ENCODE measurements at regions not wholly inside any gene's neighbourhood (a gene's known extent, or its start where the extent isn't known, plus 50 kb on each side); places are given as distances from the start of the nearest gene placed in this dataset.

- H3K36me3 ChIP-seq (replicated peaks in 1 of 2; ENCODE audit: control insufficient read depth in 2 of 2, insufficient read depth in 2 of 2, low read length in 2 of 2) = no peaks in the 10 kb centered on the region
- no peak overlapping the region for H3K4me2 ChIP-seq (ENCODE audit: insufficient read depth, low read length, poor library complexity, severe bottlenecking)
- no peak overlapping the region for H2AFZ ChIP-seq (ENCODE audit: low read length)
- no peak overlapping the region for H2BK12ac ChIP-seq (ENCODE audit: low read length)
- H2BK5ac ChIP-seq (ENCODE audit: low read length) = no peak overlapping the region
- no peak overlapping the region for H3K23ac ChIP-seq (ENCODE audit: low read depth, low read length, poor library complexity)
- H3K18ac ChIP-seq (ENCODE audit: low read length) = no peak overlapping the region
- H4K8ac ChIP-seq (ENCODE audit: low read depth, low read length) = no peak overlapping the region
- no peak for DNase-seq (ENCODE audit: low spot score)
- no peak overlapping the region for H3K4ac ChIP-seq (ENCODE audit: low read length)
- no peak overlapping the region for H2AK5ac ChIP-seq (ENCODE audit: low read depth, low read length)
- H3K9me3 ChIP-seq (replicated peaks in 1 of 2; ENCODE audit: control insufficient read depth in 2 of 2, insufficient read depth in 1 of 2, low read depth in 1 of 2, low read length in 2 of 2) = no peaks in the 10 kb centered on the region
- WGBS, 2 donors (ENCODE audit: extremely low coverage in 2 of 2, insufficient read length in 2 of 2, insufficient replicate concordance in 1 of 2) = no CpG with 5 or more reads among the region's 2 CpGs
- H3K27ac ChIP-seq (replicated peaks; ENCODE audit: low read length) = no peak overlapping the region
- H3K4me1 ChIP-seq (ENCODE audit: control insufficient read depth in 2 of 2, insufficient read depth in 1 of 2, low read depth in 1 of 2, low read length in 2 of 2) = no peaks in the 10 kb centered on the region
- no peak overlapping the region for H3K4me3 ChIP-seq (ENCODE audit: low read length in 2 of 2)
- H2BK120ac ChIP-seq (ENCODE audit: low read depth, low read length) = no peak overlapping the region
- no peak overlapping the region for H2BK15ac ChIP-seq (ENCODE audit: low read length)
- no peak overlapping the region for H3K9ac ChIP-seq (ENCODE audit: low read depth, low read length, poor library complexity)
- no peaks in the 10 kb centered on the region for H3K79me1 ChIP-seq (ENCODE audit: low read depth, low read length)
- no peak overlapping the region for H3K14ac ChIP-seq (ENCODE audit: low read length)
- H3K27me3 ChIP-seq (ENCODE audit: control insufficient read depth in 3 of 3, insufficient read depth in 3 of 3, low read depth in 1 of 3, low read length in 3 of 3) = no peaks in the 10 kb centered on the region
- no peak overlapping the region for H4K91ac ChIP-seq (ENCODE audit: low read depth, low read length, poor library complexity)
These were observed 548.0 kb upstream of the LUZP2 start for GRCh38 chr11:23948851-23949250.

- no peaks in the 10 kb centered on the region for H3K9me3 ChIP-seq (replicated peaks in 1 of 2; ENCODE audit: control insufficient read depth in 2 of 2, insufficient read depth in 1 of 2, low read depth in 1 of 2, low read length in 2 of 2)
- no peak overlapping the region for H2BK12ac ChIP-seq (ENCODE audit: low read length)
- H2BK120ac ChIP-seq (ENCODE audit: low read depth, low read length) = no peak overlapping the region
- no peak overlapping the region for H3K27ac ChIP-seq (replicated peaks; ENCODE audit: low read length)
- no peak overlapping the region for H3K9ac ChIP-seq (ENCODE audit: low read depth, low read length, poor library complexity)
- H3K4me1 ChIP-seq (ENCODE audit: control insufficient read depth in 2 of 2, insufficient read depth in 1 of 2, low read depth in 1 of 2, low read length in 2 of 2) = no peaks in the 10 kb centered on the region
- no peaks in the 10 kb centered on the region for H3K27me3 ChIP-seq (ENCODE audit: control insufficient read depth in 3 of 3, insufficient read depth in 3 of 3, low read depth in 1 of 3, low read length in 3 of 3)
- no peak overlapping the region for H2AK5ac ChIP-seq (ENCODE audit: low read depth, low read length)
- H2BK15ac ChIP-seq (ENCODE audit: low read length) = no peak overlapping the region
- H3K18ac ChIP-seq (ENCODE audit: low read length) = no peak overlapping the region
- H3K36me3 ChIP-seq (replicated peaks in 1 of 2; ENCODE audit: control insufficient read depth in 2 of 2, insufficient read depth in 2 of 2, low read length in 2 of 2) = no peaks in the 10 kb centered on the region
- DNase-seq (ENCODE audit: low spot score) = no peak
- no peaks in the 10 kb centered on the region for H3K79me1 ChIP-seq (ENCODE audit: low read depth, low read length)
- no peak overlapping the region for H3K23ac ChIP-seq (ENCODE audit: low read depth, low read length, poor library complexity)
- no CpG with 5 or more reads among the region's 2 CpGs for WGBS, 2 donors (ENCODE audit: extremely low coverage in 2 of 2, insufficient read length in 2 of 2, insufficient replicate concordance in 1 of 2)
- H4K91ac ChIP-seq (ENCODE audit: low read depth, low read length, poor library complexity) = no peak overlapping the region
- no peak overlapping the region for H2BK5ac ChIP-seq (ENCODE audit: low read length)
- H3K4me2 ChIP-seq (ENCODE audit: insufficient read depth, low read length, poor library complexity, severe bottlenecking) = no peak overlapping the region
- no peak overlapping the region for H2AFZ ChIP-seq (ENCODE audit: low read length)
- no peak overlapping the region for H3K4me3 ChIP-seq (ENCODE audit: low read length in 2 of 2)
- no peak overlapping the region for H3K4ac ChIP-seq (ENCODE audit: low read length)
- no peak overlapping the region for H4K8ac ChIP-seq (ENCODE audit: low read depth, low read length)
- H3K14ac ChIP-seq (ENCODE audit: low read length) = no peak overlapping the region
These were observed 542.7 kb upstream of the LUZP2 start for GRCh38 chr11:23953951-23954710.

- no peaks in the 10 kb centered on the region for H3K27me3 ChIP-seq (ENCODE audit: control insufficient read depth in 3 of 3, insufficient read depth in 3 of 3, low read depth in 1 of 3, low read length in 3 of 3)
- no peak overlapping the region for H3K14ac ChIP-seq (ENCODE audit: low read length)
- no peak overlapping the region for H3K4ac ChIP-seq (ENCODE audit: low read length)
These were observed 542.1 kb upstream of the LUZP2 start for GRCh38 chr11:23954730-23955129.

DNA sequence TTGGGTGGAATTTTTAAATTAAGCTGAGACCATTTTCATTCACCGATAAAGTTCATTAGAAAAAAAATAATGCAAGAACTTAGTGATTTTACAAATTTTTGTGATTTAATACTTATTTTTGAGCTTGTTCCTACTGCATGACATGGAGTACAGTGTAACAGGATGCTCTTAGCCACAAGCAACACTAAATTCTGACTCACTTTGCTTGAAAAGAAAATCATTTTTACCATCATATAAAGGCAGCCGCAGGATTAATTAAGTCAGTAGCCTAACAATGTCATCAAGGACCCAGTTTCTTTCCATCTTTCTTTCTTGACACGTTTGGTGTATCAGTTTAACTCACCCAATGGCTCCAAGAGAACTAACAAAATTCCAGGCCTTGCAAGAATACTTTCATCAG lies 540.3 kb upstream of the LUZP2 start:
- no peak overlapping the region for H4K8ac ChIP-seq (ENCODE audit: low read depth, low read length)
- H2BK15ac ChIP-seq (ENCODE audit: low read length) = no peak overlapping the region
- H3K14ac ChIP-seq (ENCODE audit: low read length) = no peak overlapping the region
- H3K9me3 ChIP-seq (replicated peaks in 1 of 2; ENCODE audit: control insufficient read depth in 2 of 2, insufficient read depth in 1 of 2, low read depth in 1 of 2, low read length in 2 of 2) = no peaks in the 10 kb centered on the region
- no peak for DNase-seq (ENCODE audit: low spot score)
- H3K79me1 ChIP-seq (ENCODE audit: low read depth, low read length) = no peaks in the 10 kb centered on the region
- no peaks in the 10 kb centered on the region for H3K36me3 ChIP-seq (replicated peaks in 1 of 2; ENCODE audit: control insufficient read depth in 2 of 2, insufficient read depth in 2 of 2, low read length in 2 of 2)
- H3K18ac ChIP-seq (ENCODE audit: low read length) = no peak overlapping the region
- no peak overlapping the region for H3K4me3 ChIP-seq (ENCODE audit: low read length in 2 of 2)
- no peak overlapping the region for H3K23ac ChIP-seq (ENCODE audit: low read depth, low read length, poor library complexity)
- H2AK5ac ChIP-seq (ENCODE audit: low read depth, low read length) = no peak overlapping the region
- WGBS, 2 donors (ENCODE audit: extremely low coverage in 2 of 2, insufficient read length in 2 of 2, insufficient replicate concordance in 1 of 2) = no CpG with 5 or more reads among the region's 3 CpGs
- H3K4me1 ChIP-seq (ENCODE audit: control insufficient read depth in 2 of 2, insufficient read depth in 1 of 2, low read depth in 1 of 2, low read length in 2 of 2) = no peaks in the 10 kb centered on the region
- no peak overlapping the region for H2AFZ ChIP-seq (ENCODE audit: low read length)
- H2BK12ac ChIP-seq (ENCODE audit: low read length) = no peak overlapping the region
- no peak overlapping the region for H3K4me2 ChIP-seq (ENCODE audit: insufficient read depth, low read length, poor library complexity, severe bottlenecking)
- no peak overlapping the region for H3K4ac ChIP-seq (ENCODE audit: low read length)
- H2BK5ac ChIP-seq (ENCODE audit: low read length) = no peak overlapping the region
- H3K27ac ChIP-seq (replicated peaks; ENCODE audit: low read length) = no peak overlapping the region
- H4K91ac ChIP-seq (ENCODE audit: low read depth, low read length, poor library complexity) = no peak overlapping the region
- H3K27me3 ChIP-seq (ENCODE audit: control insufficient read depth in 3 of 3, insufficient read depth in 3 of 3, low read depth in 1 of 3, low read length in 3 of 3) = no peaks in the 10 kb centered on the region
- H3K9ac ChIP-seq (ENCODE audit: low read depth, low read length, poor library complexity) = no peak overlapping the region
- H2BK120ac ChIP-seq (ENCODE audit: low read depth, low read length) = no peak overlapping the region

More at GRCh38 chr11:23954730-23955129, 542.1 kb upstream of the LUZP2 start:
- H2BK5ac ChIP-seq (ENCODE audit: low read length) = no peak overlapping the region
- no peak overlapping the region for H3K23ac ChIP-seq (ENCODE audit: low read depth, low read length, poor library complexity)
- no peak overlapping the region for H4K8ac ChIP-seq (ENCODE audit: low read depth, low read length)
- H3K9ac ChIP-seq (ENCODE audit: low read depth, low read length, poor library complexity) = no peak overlapping the region
- no peak overlapping the region for H2BK120ac ChIP-seq (ENCODE audit: low read depth, low read length)
- no peak overlapping the region for H2BK15ac ChIP-seq (ENCODE audit: low read length)
- no peak overlapping the region for H3K4me2 ChIP-seq (ENCODE audit: insufficient read depth, low read length, poor library complexity, severe bottlenecking)
- H4K91ac ChIP-seq (ENCODE audit: low read depth, low read length, poor library complexity) = no peak overlapping the region
- no peak for DNase-seq (ENCODE audit: low spot score)
- H3K36me3 ChIP-seq (replicated peaks in 1 of 2; ENCODE audit: control insufficient read depth in 2 of 2, insufficient read depth in 2 of 2, low read length in 2 of 2) = no peaks in the 10 kb centered on the region
- H2BK12ac ChIP-seq (ENCODE audit: low read length) = no peak overlapping the region
- no peak overlapping the region for H3K18ac ChIP-seq (ENCODE audit: low read length)
- no peak overlapping the region for H2AK5ac ChIP-seq (ENCODE audit: low read depth, low read length)
- H3K9me3 ChIP-seq (replicated peaks in 1 of 2; ENCODE audit: control insufficient read depth in 2 of 2, insufficient read depth in 1 of 2, low read depth in 1 of 2, low read length in 2 of 2) = no peaks in the 10 kb centered on the region
- no peak overlapping the region for H3K27ac ChIP-seq (replicated peaks; ENCODE audit: low read length)
- H3K4me3 ChIP-seq (ENCODE audit: low read length in 2 of 2) = no peak overlapping the region
- no peaks in the 10 kb centered on the region for H3K4me1 ChIP-seq (ENCODE audit: control insufficient read depth in 2 of 2, insufficient read depth in 1 of 2, low read depth in 1 of 2, low read length in 2 of 2)
- no peak overlapping the region for H2AFZ ChIP-seq (ENCODE audit: low read length)
- H3K79me1 ChIP-seq (ENCODE audit: low read depth, low read length) = no peaks in the 10 kb centered on the region
- no CpG with 5 or more reads among the region's 3 CpGs for WGBS, 2 donors (ENCODE audit: extremely low coverage in 2 of 2, insufficient read length in 2 of 2, insufficient replicate concordance in 1 of 2)
